Lung (tissue), 11 donors: ENCODE measurements at regions not wholly inside any gene's neighbourhood (a gene's known extent, or its start where the extent isn't known, plus 50 kb on each side); places are given as distances from the start of the nearest gene placed in this dataset.

Experiments
- ATAC-seq: fragments of 200-7000 bp; cut with Tn5 transposase; one replicate; pipeline ENCODE4 v1.9.1; 2020; ENCODE audit warnings: moderate number of reproducible peaks; ENCODE audit not compliant: insufficient read depth, low FRiP score
- DNase-seq, 3 donors: peaks; one replicate each; pipeline ENCODE4 v3.0.0-alpha.2; 2013 to 2017
- H3K27ac ChIP-seq, 2 donors: one replicate each; pipeline ENCODE4 v1.5.1; 2013; ENCODE audit warnings: mild to moderate bottlenecking in 2 of 2, moderate library complexity in 2 of 2, control low read depth in 1 of 2, inconsistent platforms in 1 of 2, low read depth in 1 of 2, low read length in 1 of 2
- H3K27me3 ChIP-seq, 3 donors: one replicate each; pipeline ENCODE4 v1.5.1; 2013; ENCODE audit warnings: low read length in 2 of 3; ENCODE audit not compliant: control insufficient read depth in 3 of 3, insufficient read depth in 3 of 3
- H3K36me3 ChIP-seq, 4 donors: one replicate each; pipeline ENCODE4 v1.5.1; 2013; ENCODE audit warnings: low read length in 4 of 4, mild to moderate bottlenecking in 1 of 4, moderate library complexity in 1 of 4; ENCODE audit not compliant: control insufficient read depth in 4 of 4, insufficient read depth in 4 of 4
- H3K4me1 ChIP-seq, 5 donors: one replicate each; pipeline ENCODE4 v1.5.1; 2013; ENCODE audit warnings: low read length in 5 of 5, mild to moderate bottlenecking in 2 of 5, moderate library complexity in 1 of 5; ENCODE audit not compliant: control insufficient read depth in 5 of 5, insufficient read depth in 5 of 5
- H3K4me3 ChIP-seq: one replicate; pipeline ENCODE4 v1.5.1; 2013; ENCODE audit warnings: mild to moderate bottlenecking, control low read depth, moderate library complexity
- H3K9ac ChIP-seq, 2 donors: one replicate each; pipeline ENCODE4 v1.5.1; 2013; ENCODE audit warnings: low read length in 2 of 2, control low read depth in 1 of 2; ENCODE audit not compliant: insufficient read depth in 1 of 2
- H3K9me3 ChIP-seq, 4 donors: one replicate each; pipeline ENCODE4 v1.5.1; 2013; ENCODE audit warnings: low read length in 3 of 4, mild to moderate bottlenecking in 1 of 4, moderate library complexity in 1 of 4; ENCODE audit not compliant: control insufficient read depth in 4 of 4, insufficient read depth in 3 of 4
- WGBS, 2 donors: extraction: QIAGEN DNeasy Blood & Tissue Kit; methylation state at CpG; one replicate each; pipeline ENCODE4 v1.1.7; 2013; 5-methylcytosine and 5-hydroxymethylcytosine counted together
- TF ChIP-seq, protein P1 (sequence below): IDR thresholded peaks from 2 replicates; pipeline ENCODE4 v1.5.1; 2012; ENCODE audit warnings: mild to moderate bottlenecking; ENCODE audit errors: control extremely low read depth, extremely low read depth
- donor health status: control.
- donor health status: control.
- donor health status: Bipolar disorder and iron deficiency.
- donor health status: healthy.
- donor health status: DM: yes; HTN: yes; CAD: no.

DNA sequence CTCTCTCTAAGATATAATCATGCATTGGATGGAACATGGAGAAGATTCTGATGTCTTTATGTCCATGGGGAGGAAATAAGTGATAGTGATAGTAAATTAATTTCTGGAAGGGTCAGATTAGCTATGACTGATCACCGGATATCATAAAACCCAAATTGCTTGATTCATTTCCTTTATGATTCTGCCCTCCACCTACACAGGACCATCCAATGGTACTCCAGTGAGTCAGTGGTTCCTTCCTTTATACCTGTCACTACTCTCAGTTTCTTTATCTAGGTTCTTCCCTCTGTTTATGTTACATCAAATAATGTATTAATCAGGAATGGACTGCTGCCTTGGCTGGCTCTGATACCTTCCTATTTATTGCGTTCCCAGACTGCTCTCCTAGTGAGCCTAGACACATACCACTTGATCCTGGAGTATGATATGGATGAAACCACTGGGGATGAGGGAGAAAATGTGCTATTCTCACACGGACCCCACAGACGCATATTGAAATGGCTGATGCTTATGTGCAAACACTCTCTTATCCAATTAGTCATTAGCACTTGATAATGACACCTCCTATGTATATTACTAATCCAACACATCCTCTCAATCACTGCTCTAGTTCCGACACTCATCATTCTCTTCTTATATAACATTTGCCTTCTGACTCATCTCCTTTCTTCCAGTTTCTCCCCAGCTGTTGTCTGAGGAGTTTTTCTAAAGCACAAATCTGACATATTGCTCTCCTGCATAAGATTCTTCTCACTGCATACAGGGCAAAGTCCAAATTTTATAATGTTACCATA lies 315.6 kb downstream of the INSIG2 start:
- H3K9ac ChIP-seq, result no peak overlapping the region
- ATAC-seq (no peak), DNase-seq (no peak)
- no peaks in the 10 kb centered on the region for H3K36me3 ChIP-seq
- H3K4me3 ChIP-seq, result no peak overlapping the region
- no peak overlapping the region for H3K27ac ChIP-seq
- TF ChIP-seq, protein P1, sequence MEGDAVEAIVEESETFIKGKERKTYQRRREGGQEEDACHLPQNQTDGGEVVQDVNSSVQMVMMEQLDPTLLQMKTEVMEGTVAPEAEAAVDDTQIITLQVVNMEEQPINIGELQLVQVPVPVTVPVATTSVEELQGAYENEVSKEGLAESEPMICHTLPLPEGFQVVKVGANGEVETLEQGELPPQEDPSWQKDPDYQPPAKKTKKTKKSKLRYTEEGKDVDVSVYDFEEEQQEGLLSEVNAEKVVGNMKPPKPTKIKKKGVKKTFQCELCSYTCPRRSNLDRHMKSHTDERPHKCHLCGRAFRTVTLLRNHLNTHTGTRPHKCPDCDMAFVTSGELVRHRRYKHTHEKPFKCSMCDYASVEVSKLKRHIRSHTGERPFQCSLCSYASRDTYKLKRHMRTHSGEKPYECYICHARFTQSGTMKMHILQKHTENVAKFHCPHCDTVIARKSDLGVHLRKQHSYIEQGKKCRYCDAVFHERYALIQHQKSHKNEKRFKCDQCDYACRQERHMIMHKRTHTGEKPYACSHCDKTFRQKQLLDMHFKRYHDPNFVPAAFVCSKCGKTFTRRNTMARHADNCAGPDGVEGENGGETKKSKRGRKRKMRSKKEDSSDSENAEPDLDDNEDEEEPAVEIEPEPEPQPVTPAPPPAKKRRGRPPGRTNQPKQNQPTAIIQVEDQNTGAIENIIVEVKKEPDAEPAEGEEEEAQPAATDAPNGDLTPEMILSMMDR, result no peak
- 72 to 86% methylated on average over 5 of the region's 5 CpGs for WGBS, 2 donors
- peaks cover 0 to 7% (median 0%) of the 10 kb centered on the region in 4 donors for H3K9me3 ChIP-seq
- no peaks in the 10 kb centered on the region for H3K4me1 ChIP-seq
- no peaks in the 10 kb centered on the region for H3K27me3 ChIP-seq

DNA sequence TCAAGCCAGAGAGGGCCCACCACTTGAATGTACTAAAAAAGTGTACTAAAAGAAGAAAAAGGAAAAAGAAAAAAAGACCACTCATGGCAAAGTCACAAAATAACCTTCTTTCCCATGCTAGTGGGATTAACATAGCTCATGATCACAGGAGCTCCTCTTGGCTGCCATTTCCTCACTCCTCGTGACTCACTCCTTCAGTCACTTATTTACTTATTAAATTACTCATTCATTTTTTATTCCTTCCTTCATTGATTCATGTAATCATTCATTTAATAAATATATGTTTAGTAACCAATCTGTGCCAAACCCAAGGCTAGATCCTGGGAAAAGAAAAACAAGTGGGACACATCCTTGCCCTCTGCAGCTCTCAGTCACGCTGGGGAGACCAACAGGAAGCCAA lies 300.5 kb downstream of the INSIG2 start:
- 71 to 73% methylated on average over 2 of the region's 2 CpGs for WGBS, 2 donors
- no peaks in the 10 kb centered on the region for H3K4me1 ChIP-seq
- no peak for DNase-seq
- H3K36me3 ChIP-seq, result no peaks in the 10 kb centered on the region
- H3K4me3 ChIP-seq, result no peak overlapping the region
- ATAC-seq, result no peak
- H3K27me3 ChIP-seq, result no peaks in the 10 kb centered on the region
- H3K9ac ChIP-seq, result no peak overlapping the region
- peaks cover 0 to 2% (median 0%) of the 10 kb centered on the region in 4 donors for H3K9me3 ChIP-seq
- TF ChIP-seq, protein P1, result no peak
- no peak overlapping the region for H3K27ac ChIP-seq

DNA sequence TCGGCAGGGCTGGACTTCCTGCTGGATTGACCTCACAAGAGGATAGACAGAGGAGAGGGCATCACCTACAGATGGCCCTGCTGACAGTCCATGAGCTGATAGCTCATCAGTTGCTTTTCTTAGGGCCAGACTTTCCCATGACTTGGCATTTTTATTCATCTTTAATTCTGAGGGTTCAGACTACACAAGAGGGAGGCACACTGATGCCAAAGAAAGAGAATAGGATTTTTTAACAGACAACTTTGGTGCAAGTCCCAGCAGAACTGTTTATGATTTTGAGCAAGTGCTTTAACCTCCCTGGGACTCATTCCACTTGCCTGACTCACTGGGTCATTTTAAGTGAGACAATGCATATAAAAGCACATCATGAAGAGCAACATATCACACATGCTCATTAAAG lies 299.2 kb downstream of the INSIG2 start:
- Histone ChIP-seq H3K9ac (no peak overlapping the region), H3K4me1 (no peaks in the 10 kb centered on the region), H3K36me3 (no peaks in the 10 kb centered on the region), H3K4me3 (no peak overlapping the region), H3K27ac (no peak overlapping the region), H3K27me3 (no peaks in the 10 kb centered on the region), H3K9me3 (peaks cover 0 to 6% (median 0%) of the 10 kb centered on the region in 4 donors)
- DNase-seq (no peak), ATAC-seq (no peak)
- 60 to 82% methylated on average over 1 of the region's 1 CpG for WGBS, 2 donors
- TF ChIP-seq, protein P1, result no peak
